ENCODE measurements at regions not wholly inside any gene's neighbourhood (a gene's known extent, or its start where the extent isn't known, plus 50 kb on each side); places are given as distances from the start of the nearest gene placed in this dataset.

DNA sequence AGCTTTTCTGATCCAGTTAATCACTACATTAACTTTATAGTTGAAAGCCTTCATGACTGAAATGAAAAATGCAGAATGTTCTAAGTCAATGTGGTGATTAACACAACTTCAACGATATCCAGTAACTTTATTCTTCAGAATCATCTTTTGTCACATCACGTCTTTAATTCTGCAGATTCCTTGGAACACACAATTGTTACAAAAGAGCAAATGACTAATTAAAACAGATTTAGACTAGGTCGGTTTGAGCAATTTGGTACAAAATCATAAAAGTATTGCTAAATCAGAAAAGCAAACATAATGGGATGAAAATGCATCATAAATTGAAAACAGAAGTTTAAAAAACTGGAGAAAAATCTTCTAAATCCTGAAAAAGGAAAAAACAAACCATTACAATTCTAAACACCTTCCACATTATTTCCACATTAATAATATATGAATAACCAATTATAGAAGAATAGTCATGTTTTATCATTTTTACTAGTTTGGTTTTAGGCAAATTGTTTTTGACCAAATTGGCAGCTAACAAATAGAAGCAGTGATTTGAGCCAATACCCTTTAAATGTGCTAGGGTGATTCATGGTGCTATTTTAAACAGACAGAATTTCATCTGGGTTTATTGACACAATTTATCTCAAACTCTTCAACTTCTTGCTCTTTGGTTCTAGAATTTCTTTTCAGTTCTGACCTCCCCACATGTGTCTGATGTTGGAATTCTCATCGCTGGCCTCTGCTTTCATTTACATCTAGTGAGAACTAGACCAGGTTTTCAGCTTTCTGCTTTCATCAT lies 468.1 kb upstream of the PTBP2 start:
- H3K23me2 ChIP-seq (ENCODE audit: low read depth, low read length), result no peaks in the 10 kb centered on the region
- ChIA-PET CTCF (ENCODE audit: partially characterized antibody) (no interaction called here), POLR2A (ENCODE audit: partially characterized antibody) (no interaction called here)
- no peak for DNase-seq (ENCODE audit: low read depth in 1 of 2, low spot score in 2 of 2)
- H3K79me1 ChIP-seq (ENCODE audit: low read depth, low read length), result no peaks in the 10 kb centered on the region
- H2BK5ac ChIP-seq (ENCODE audit: low read depth, low read length), result no peak overlapping the region
- H4K91ac ChIP-seq (replicated peaks; ENCODE audit: insufficient read length, low read length), result no peak overlapping the region
- H4K5ac ChIP-seq (ENCODE audit: insufficient read length, low read depth, low read length), result no peak overlapping the region
- H2AFZ ChIP-seq (ENCODE audit: low read length), result no peak overlapping the region
- no peaks in the 10 kb centered on the region for H3K9me3 ChIP-seq (ENCODE audit: insufficient read depth in 2 of 2, low read depth in 1 of 2, low read length in 1 of 2)
- no peak overlapping the region for H3K56ac ChIP-seq (replicated peaks; ENCODE audit: insufficient read length, low read depth, low read length)
- no peak overlapping the region for H2BK120ac ChIP-seq (replicated peaks; ENCODE audit: low read depth, low read length)
- no peak for FAIRE-seq
- no peak overlapping the region for H3K4me3 ChIP-seq (ENCODE audit: extremely low read depth in 1 of 4, insufficient read depth in 2 of 4, low read depth in 3 of 4, low read length in 4 of 4)
- no peaks in the 10 kb centered on the region for H3K27me3 ChIP-seq (replicated peaks in 1 of 4; ENCODE audit: control insufficient read depth in 3 of 4, extremely low read depth in 1 of 4, insufficient read depth in 3 of 4, low read length in 3 of 4)
- no peaks in the 10 kb centered on the region for H3K36me3 ChIP-seq (ENCODE audit: control insufficient read depth in 2 of 4, insufficient read depth in 4 of 4, low read length in 3 of 4)
- H3K14ac ChIP-seq (ENCODE audit: insufficient read length), result no peak overlapping the region
- H3K4me1 ChIP-seq (replicated peaks in 1 of 4; ENCODE audit: control insufficient read depth in 3 of 4, insufficient read depth in 4 of 4, low read length in 3 of 4), result no peaks in the 10 kb centered on the region
- no peak overlapping the region for H2AK5ac ChIP-seq (ENCODE audit: low read depth, low read length)
- no peak overlapping the region for H3K4me2 ChIP-seq (ENCODE audit: insufficient read depth in 1 of 2, low read depth in 2 of 2, low read length in 2 of 2)
- H3K9ac ChIP-seq (replicated peaks in 1 of 4; ENCODE audit: extremely low read depth in 1 of 4, low read depth in 3 of 4, low read length in 3 of 4), result no peak overlapping the region
- no peaks in the 10 kb centered on the region for H3K79me2 ChIP-seq (ENCODE audit: control insufficient read depth in 1 of 2, insufficient read depth in 2 of 2, low read length in 2 of 2)
- H2BK20ac ChIP-seq (ENCODE audit: low read length), result no peak overlapping the region
- no peak overlapping the region for H2BK15ac ChIP-seq (ENCODE audit: low read length)
- no peak overlapping the region for H4K8ac ChIP-seq (ENCODE audit: extremely low read depth, insufficient read depth, low read length)
- no peak overlapping the region for H2BK12ac ChIP-seq (ENCODE audit: low read depth, low read length)
- no peak overlapping the region for H3K23ac ChIP-seq (ENCODE audit: insufficient read length)
- no peaks in the 10 kb centered on the region for H4K20me1 ChIP-seq (replicated peaks in 1 of 2; ENCODE audit: control insufficient read depth in 1 of 2, insufficient read depth in 2 of 2, low read length in 2 of 2)
- WGBS, 2 experiments (ENCODE audit: extremely low coverage in 1 of 2, insufficient coverage in 1 of 2, insufficient read length in 1 of 2, insufficient replicate concordance in 2 of 2, low coverage in 1 of 2, low lambda C conversion rate in 2 of 2, missing lambda C conversion rate in 1 of 2), result 90% methylated on average over 4 of the region's 4 CpGs; no CpG with 5 or more reads in 1 of the 2 experiments
- H3K27ac ChIP-seq (ENCODE audit: low read depth, low read length), result no peak overlapping the region
- no peak overlapping the region for H3K4ac ChIP-seq (replicated peaks; ENCODE audit: insufficient read length, low read depth, low read length)
- no peak overlapping the region for H3K18ac ChIP-seq (ENCODE audit: extremely low read depth, low read length)
- TF ChIP-seq SRF (IDR thresholded peaks at IDR 0.05; ENCODE audit: low read depth, low read length) (no peak), SP4 (IDR thresholded peaks at IDR 0.05; ENCODE audit: low read length) (no peak), EP300 (IDR thresholded peaks at IDR 0.05; ENCODE audit: borderline replicate concordance in 1 of 2, low read depth in 2 of 2, low read length in 2 of 2) (no peak), KDM1A (IDR thresholded peaks at IDR 0.05; ENCODE audit: borderline replicate concordance, low read length) (no peak), ZNF274 (IDR thresholded peaks at IDR 0.05; ENCODE audit: borderline replicate concordance, extremely low read depth, low read length) (no peak), CHD2 (IDR thresholded peaks at IDR 0.05; ENCODE audit: low read length) (no peak), HDAC6 (IDR thresholded peaks at IDR 0.05; ENCODE audit: low read depth, low read length) (no peak), SIRT6 (IDR thresholded peaks at IDR 0.05; ENCODE audit: low read length) (no peak), CREB1 (IDR thresholded peaks at IDR 0.05) (no peak), RFX5 (IDR thresholded peaks at IDR 0.05; ENCODE audit: borderline replicate concordance, low read depth, low read length) (no peak), RAD21 (IDR thresholded peaks at IDR 0.05 in 1 of 2, conservative IDR thresholded peaks at IDR 0.05 in 1 of 2; ENCODE audit: low read depth in 2 of 2, low read length in 2 of 2) (no peak), EZH2 (IDR thresholded peaks at IDR 0.05; ENCODE audit: low read depth, low read length, severe bottlenecking) (no peak), JUN (IDR thresholded peaks at IDR 0.05; ENCODE audit: low read depth, low read length) (no peak)

Measured in H1 (cell line).